ENCODE measurements at regions not wholly inside any gene's neighbourhood (a gene's known extent, or its start where the extent isn't known, plus 50 kb on each side); places are given as distances from the start of the nearest gene placed in this dataset.
"Not testable (repeated sequence)": the region's sequence is repeated elsewhere in the genome, so short reads cannot be mapped to it uniquely, and the experiment has no call there.

GRCh38 chr12:100083308-100083707 is 59.4 kb downstream of the BLTP3B start:
- no peak overlapping the region for H3K4me3 ChIP-seq (ENCODE audit: low read depth, low read length)
- no peak for DNase-seq (ENCODE audit: low read depth)
- TF ChIP-seq, protein P1, sequence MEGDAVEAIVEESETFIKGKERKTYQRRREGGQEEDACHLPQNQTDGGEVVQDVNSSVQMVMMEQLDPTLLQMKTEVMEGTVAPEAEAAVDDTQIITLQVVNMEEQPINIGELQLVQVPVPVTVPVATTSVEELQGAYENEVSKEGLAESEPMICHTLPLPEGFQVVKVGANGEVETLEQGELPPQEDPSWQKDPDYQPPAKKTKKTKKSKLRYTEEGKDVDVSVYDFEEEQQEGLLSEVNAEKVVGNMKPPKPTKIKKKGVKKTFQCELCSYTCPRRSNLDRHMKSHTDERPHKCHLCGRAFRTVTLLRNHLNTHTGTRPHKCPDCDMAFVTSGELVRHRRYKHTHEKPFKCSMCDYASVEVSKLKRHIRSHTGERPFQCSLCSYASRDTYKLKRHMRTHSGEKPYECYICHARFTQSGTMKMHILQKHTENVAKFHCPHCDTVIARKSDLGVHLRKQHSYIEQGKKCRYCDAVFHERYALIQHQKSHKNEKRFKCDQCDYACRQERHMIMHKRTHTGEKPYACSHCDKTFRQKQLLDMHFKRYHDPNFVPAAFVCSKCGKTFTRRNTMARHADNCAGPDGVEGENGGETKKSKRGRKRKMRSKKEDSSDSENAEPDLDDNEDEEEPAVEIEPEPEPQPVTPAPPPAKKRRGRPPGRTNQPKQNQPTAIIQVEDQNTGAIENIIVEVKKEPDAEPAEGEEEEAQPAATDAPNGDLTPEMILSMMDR (IDR thresholded peaks at IDR 0.05; ENCODE audit: control insufficient read depth, extremely low read depth, insufficient read depth) = no peak

GRCh38 chr12:100078777-100079176 is 63.9 kb downstream of the BLTP3B start:
- not testable (repeated sequence) for H3K4me3 ChIP-seq (ENCODE audit: low read depth, low read length); DNase-seq (ENCODE audit: low read depth)

DNA sequence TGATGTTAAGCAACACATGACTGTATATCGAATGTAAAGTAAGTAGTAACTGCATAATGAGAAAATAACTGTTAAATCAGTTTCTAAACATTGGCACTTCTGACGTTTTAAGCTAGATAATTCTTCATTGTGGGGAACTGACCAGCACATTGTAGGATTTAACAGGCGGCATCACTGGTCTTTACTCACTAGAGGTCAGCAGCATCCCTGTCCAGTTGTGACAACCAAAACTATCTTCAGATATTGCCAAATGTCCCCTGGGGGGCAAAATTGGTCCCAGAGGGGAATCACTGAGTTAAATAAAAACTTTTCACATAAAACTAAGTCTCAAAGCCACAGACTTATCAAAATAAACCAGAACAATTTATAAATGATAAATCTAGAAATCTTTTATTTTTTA is 65.3 kb downstream of the BLTP3B start:
- TF ChIP-seq, protein P1 (IDR thresholded peaks at IDR 0.05; ENCODE audit: control insufficient read depth, extremely low read depth, insufficient read depth) = peak; percentile 51
- H3K4me3 ChIP-seq (ENCODE audit: low read depth, low read length) = no peak overlapping the region
- no peak for DNase-seq (ENCODE audit: low read depth)

DNA sequence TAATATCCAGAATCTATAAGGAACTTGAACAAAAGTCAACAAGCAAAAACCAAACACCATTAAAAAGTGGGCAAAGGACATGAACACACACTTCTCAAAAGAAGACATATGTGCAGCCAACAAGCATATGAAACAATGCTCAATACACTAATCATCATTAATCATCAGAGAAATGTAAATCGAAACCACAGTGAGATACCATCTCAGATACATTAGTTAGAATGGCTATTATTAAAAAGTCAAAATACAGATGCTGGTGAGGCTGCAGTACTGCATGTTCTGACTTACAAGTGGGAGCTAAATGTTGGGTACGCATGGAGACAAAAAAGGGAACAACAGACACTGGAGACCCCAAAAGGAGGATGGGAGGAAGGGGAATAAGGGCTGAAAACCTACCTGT is 67.1 kb downstream of the BLTP3B start:
- no peak overlapping the region for H3K4me3 ChIP-seq (ENCODE audit: low read depth, low read length)
- no peak for DNase-seq (ENCODE audit: low read depth)
- TF ChIP-seq, protein P1 (IDR thresholded peaks at IDR 0.05; ENCODE audit: control insufficient read depth, extremely low read depth, insufficient read depth) = no peak

- DNase-seq (ENCODE audit: low read depth) = no peak
- TF ChIP-seq, protein P1 (IDR thresholded peaks at IDR 0.05; ENCODE audit: control insufficient read depth, extremely low read depth, insufficient read depth) = no peak
- no peak overlapping the region for H3K4me3 ChIP-seq (ENCODE audit: low read depth, low read length)
Observed at GRCh38 chr12:100069795-100070194, 72.9 kb downstream of the BLTP3B start.

- TF ChIP-seq, protein P1 (IDR thresholded peaks at IDR 0.05; ENCODE audit: control insufficient read depth, extremely low read depth, insufficient read depth) = no peak
- no peak for DNase-seq (ENCODE audit: low read depth)
- no peak overlapping the region for H3K4me3 ChIP-seq (ENCODE audit: low read depth, low read length)
Observed at GRCh38 chr12:100068305-100068704, 74.4 kb downstream of the BLTP3B start.

DNA sequence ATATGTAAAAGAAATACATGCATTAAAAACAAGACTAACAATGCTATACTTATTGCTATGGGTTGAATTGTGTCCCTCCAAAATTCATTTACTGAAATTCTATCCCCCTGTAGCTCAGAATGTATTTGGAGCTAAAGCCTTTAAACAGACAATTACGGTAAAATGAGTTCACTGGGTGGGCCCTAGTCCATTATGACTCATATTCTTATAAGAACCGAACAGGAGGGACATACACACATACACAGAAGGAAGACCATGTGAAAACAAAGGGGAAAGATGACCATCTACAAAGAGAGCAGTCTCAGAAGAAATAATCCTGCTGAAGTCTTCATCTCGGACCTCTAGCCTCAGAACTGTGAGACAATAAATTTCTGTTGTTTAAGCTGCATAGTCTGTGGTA is 77.1 kb upstream of the ANKS1B start:
- H3K4me3 ChIP-seq (ENCODE audit: low read depth, low read length) = no peak overlapping the region
- no peak for DNase-seq (ENCODE audit: low read depth)
- TF ChIP-seq, protein P1 (IDR thresholded peaks at IDR 0.05; ENCODE audit: control insufficient read depth, extremely low read depth, insufficient read depth) = no peak

Data from LNCaP clone FGC (cell line).